Thyroid gland (tissue), 4 donors: ENCODE measurements at regions not wholly inside any gene's neighbourhood (a gene's known extent, or its start where the extent isn't known, plus 50 kb on each side); places are given as distances from the start of the nearest gene placed in this dataset.

ENCODE experiments used
- POLR2A ChIP-seq, 2 donors: fragments of 450-650 bp; IDR thresholded peaks; one replicate each; pipeline ENCODE4 v1.6.1; 2017; ENCODE audit warnings: antibody characterized with exemption in 2 of 2, mild to moderate bottlenecking in 2 of 2, moderate library complexity in 1 of 2
- TF ChIP-seq, protein P1 (sequence below), 6 experiments: fragments of 200-600 bp in 3 of 6; fragments of 450-650 bp in 3 of 6; sonication (generic) in 3 of 6; IDR thresholded peaks; one replicate each; pipeline ENCODE4 v1.5.1; 2016 to 2019; ENCODE audit warnings: antibody characterized with exemption in 6 of 6, mild to moderate bottlenecking in 2 of 6, inconsistent platforms in 1 of 6, moderate library complexity in 1 of 6

DNA sequence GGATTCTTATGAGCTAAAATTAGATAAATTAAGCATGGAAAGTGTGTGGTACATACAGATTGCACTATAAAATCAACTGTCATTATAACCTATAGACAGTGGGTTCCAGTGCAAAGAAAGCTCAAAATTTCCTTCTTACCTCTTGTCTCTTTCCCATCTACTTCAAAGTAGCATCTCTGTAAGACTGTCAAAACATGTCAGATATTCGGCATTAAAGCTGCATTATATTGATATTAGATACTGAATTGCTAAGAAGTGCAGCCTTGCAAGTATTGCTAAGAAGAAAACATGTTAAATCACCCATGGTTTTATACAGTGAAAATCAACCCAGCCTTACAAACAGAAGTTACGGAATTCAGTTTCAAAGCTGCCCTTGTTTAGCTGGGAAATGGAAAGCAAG, 849.8 kb upstream of the FAT3 start:
- TF ChIP-seq, protein P1, sequence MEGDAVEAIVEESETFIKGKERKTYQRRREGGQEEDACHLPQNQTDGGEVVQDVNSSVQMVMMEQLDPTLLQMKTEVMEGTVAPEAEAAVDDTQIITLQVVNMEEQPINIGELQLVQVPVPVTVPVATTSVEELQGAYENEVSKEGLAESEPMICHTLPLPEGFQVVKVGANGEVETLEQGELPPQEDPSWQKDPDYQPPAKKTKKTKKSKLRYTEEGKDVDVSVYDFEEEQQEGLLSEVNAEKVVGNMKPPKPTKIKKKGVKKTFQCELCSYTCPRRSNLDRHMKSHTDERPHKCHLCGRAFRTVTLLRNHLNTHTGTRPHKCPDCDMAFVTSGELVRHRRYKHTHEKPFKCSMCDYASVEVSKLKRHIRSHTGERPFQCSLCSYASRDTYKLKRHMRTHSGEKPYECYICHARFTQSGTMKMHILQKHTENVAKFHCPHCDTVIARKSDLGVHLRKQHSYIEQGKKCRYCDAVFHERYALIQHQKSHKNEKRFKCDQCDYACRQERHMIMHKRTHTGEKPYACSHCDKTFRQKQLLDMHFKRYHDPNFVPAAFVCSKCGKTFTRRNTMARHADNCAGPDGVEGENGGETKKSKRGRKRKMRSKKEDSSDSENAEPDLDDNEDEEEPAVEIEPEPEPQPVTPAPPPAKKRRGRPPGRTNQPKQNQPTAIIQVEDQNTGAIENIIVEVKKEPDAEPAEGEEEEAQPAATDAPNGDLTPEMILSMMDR (IDR thresholded peaks at IDR 0.05), result no peak
- no peak for TF ChIP-seq POLR2A (IDR thresholded peaks at IDR 0.05)
